CD4-positive, alpha-beta T cell (primary cell): ENCODE measurements at regions not wholly inside any gene's neighbourhood (a gene's known extent, or its start where the extent isn't known, plus 50 kb on each side); places are given as distances from the start of the nearest gene placed in this dataset.

Experiments used
- ATAC-seq: fragments of 200-7000 bp; cut with Tn5 transposase; one replicate; pipeline ENCODE4 v1.10.0; 2022; ENCODE audit warnings: mild to moderate bottlenecking; ENCODE audit not compliant: poor library complexity
- CTCF ChIA-PET: fragments of 350-600 bp; sonication (Branson Sonifier 250); formaldehyde crosslinking; loops from one replicate; lab custom pipeline; 2021; ENCODE audit warnings: antibody characterized with exemption, inconsistent platforms; lab: Charles Lee
- POLR2A ChIA-PET: fragments of 350-600 bp; sonication (Branson Sonifier 250); formaldehyde crosslinking; loops from one replicate; lab custom pipeline; 2021; ENCODE audit warnings: antibody characterized with exemption, inconsistent platforms; lab: Charles Lee
- DNase-seq, 14 experiments: peaks; one replicate each; pipeline ENCODE4 v3.0.0-alpha.2; 2013 to 2020; ENCODE audit warnings: mixed read lengths in 2 of 14
- H3K27ac ChIP-seq, 2 donors: one replicate each; pipeline versions ENCODE4 v1.5.1 to v1.7.0; 2013; ENCODE audit warnings: low read length in 2 of 2, low read depth in 1 of 2, mild to moderate bottlenecking in 1 of 2
- H3K27me3 ChIP-seq, 2 experiments: 1 replicate in 1 of 2; 2 replicates in 1 of 2; pipeline versions ENCODE4 v1.6.1 to v1.7.0; 2013; ENCODE audit warnings: low read length in 2 of 2, control low read depth in 1 of 2, mild to moderate bottlenecking in 1 of 2, moderate library complexity in 1 of 2; ENCODE audit not compliant: insufficient read depth in 2 of 2, control insufficient read depth in 1 of 2
- H3K36me3 ChIP-seq: one replicate; pipeline ENCODE4 v1.6.1; 2013; ENCODE audit warnings: low read length, control low read depth; ENCODE audit not compliant: insufficient read depth
- H3K4me1 ChIP-seq: one replicate; pipeline ENCODE4 v1.6.1; 2013; ENCODE audit warnings: low read length, control low read depth; ENCODE audit not compliant: insufficient read depth
- H3K4me3 ChIP-seq: one replicate; pipeline ENCODE4 v1.5.1; 2013; ENCODE audit warnings: mild to moderate bottlenecking, low read length, moderate library complexity
- H3K9me3 ChIP-seq, 2 experiments: 1 replicate in 1 of 2; 2 replicates in 1 of 2; pipeline versions ENCODE4 v1.6.1 to v1.7.0; 2013; ENCODE audit warnings: low read length in 2 of 2, mild to moderate bottlenecking in 2 of 2, control low read depth in 1 of 2, moderate library complexity in 1 of 2; ENCODE audit not compliant: control insufficient read depth in 1 of 2, insufficient read depth in 1 of 2
- H3K27ac Mint-ChIP-seq: one replicate; pipeline ENCODE4 v1.8.0; 2020; ENCODE audit warnings: mixed read lengths
- H3K27me3 Mint-ChIP-seq: one replicate; pipeline ENCODE4 v1.8.0; 2021; ENCODE audit warnings: mixed read lengths
- H3K36me3 Mint-ChIP-seq: one replicate; pipeline ENCODE4 v1.8.0; 2021; ENCODE audit warnings: low read depth, mixed read lengths
- H3K4me1 Mint-ChIP-seq: one replicate; pipeline ENCODE4 v1.8.0; 2021; ENCODE audit warnings: low read depth, mixed read lengths
- H3K4me3 Mint-ChIP-seq: one replicate; pipeline ENCODE4 v1.8.0; 2020; ENCODE audit warnings: mild to moderate bottlenecking, mixed read lengths
- H3K9me3 Mint-ChIP-seq: one replicate; pipeline ENCODE4 v1.8.0; 2020; ENCODE audit warnings: mixed read lengths
- intact Hi-C, 2 experiments: fragments of 100-400 bp; cut with DNase I in 1 of 2; cut with micrococcal nuclease in 1 of 2; formaldehyde crosslinking; loops; one replicate each; pipeline versions ENCODE4 v1.15.1 to v1.9.0; 2023 to 2025; cut with DNase I, micrococcal nuclease
- TF ChIP-seq, protein P1 (sequence below): fragments of 200-600 bp; IDR thresholded peaks from one replicate; pipeline ENCODE4 v1.8.0; 2022; ENCODE audit warnings: antibody characterized with exemption, mild to moderate bottlenecking

DNA sequence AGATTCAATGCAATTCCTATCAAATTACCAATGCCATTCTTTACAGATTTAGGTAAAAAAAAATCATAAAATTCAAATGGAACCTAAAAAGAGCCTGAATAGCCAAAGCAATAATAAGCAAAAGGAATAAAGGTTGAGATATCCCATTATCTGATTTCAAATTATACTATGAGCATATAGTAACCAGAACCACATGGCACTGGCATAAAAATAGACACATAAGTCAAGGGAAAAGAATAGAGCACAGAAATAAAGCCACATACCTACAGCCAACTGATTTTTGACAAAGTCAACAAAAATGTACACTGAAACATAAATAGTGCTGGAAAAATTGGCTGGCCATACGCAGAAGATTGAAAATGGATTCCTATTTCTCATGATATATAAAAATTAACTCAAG is 853.7 kb downstream of the FAT4 start:
- CTCF ChIA-PET, result no interaction called here
- intact Hi-C loops, result no loop called here

DNA sequence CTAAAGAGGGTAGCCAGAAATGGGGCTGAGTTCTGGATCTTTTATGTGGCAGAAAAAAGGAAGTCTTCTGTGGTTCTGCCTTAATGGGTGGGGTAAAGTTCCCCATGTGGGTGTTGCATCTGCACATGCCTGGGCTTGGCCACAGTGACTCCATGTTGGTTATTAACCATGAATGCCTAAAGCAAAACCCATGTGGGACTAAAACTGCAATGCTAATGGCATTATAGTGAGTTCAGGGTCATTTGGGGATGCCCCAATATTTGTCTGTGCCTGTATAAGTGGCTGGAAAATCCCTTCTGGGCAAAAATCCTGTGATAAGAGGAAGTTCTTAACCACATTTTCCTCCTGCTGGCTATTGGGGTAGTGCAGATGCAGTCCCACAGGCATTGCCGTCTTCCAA is 857.4 kb downstream of the FAT4 start:
- Mint-ChIP-seq H3K9me3 (peaks cover 8% of the 10 kb centered on the region), H3K36me3 (no peaks in the 10 kb centered on the region), H3K4me3 (no peak overlapping the region), H3K27me3 (no peaks in the 10 kb centered on the region), H3K4me1 (no peaks in the 10 kb centered on the region), H3K27ac (no peak overlapping the region)
- Histone ChIP-seq H3K9me3 (peaks cover 0 to 4% of the 10 kb centered on the region in 2 experiments), H3K4me3 (no peak overlapping the region), H3K27me3 (no peaks in the 10 kb centered on the region), H3K36me3 (no peaks in the 10 kb centered on the region), H3K27ac (no peak overlapping the region), H3K4me1 (no peaks in the 10 kb centered on the region)
- ChIA-PET POLR2A (no interaction called here), CTCF (no interaction called here)
- TF ChIP-seq, protein P1, sequence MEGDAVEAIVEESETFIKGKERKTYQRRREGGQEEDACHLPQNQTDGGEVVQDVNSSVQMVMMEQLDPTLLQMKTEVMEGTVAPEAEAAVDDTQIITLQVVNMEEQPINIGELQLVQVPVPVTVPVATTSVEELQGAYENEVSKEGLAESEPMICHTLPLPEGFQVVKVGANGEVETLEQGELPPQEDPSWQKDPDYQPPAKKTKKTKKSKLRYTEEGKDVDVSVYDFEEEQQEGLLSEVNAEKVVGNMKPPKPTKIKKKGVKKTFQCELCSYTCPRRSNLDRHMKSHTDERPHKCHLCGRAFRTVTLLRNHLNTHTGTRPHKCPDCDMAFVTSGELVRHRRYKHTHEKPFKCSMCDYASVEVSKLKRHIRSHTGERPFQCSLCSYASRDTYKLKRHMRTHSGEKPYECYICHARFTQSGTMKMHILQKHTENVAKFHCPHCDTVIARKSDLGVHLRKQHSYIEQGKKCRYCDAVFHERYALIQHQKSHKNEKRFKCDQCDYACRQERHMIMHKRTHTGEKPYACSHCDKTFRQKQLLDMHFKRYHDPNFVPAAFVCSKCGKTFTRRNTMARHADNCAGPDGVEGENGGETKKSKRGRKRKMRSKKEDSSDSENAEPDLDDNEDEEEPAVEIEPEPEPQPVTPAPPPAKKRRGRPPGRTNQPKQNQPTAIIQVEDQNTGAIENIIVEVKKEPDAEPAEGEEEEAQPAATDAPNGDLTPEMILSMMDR, result no peak
- intact Hi-C loops, result no loop called here
- ATAC-seq (no peak), DNase-seq (no peak)

More for the DNA sequence above, 853.7 kb downstream of the FAT4 start:
- no peaks in the 10 kb centered on the region for H3K27me3 Mint-ChIP-seq
- Histone ChIP-seq H3K9me3 (no peaks in the 10 kb centered on the region), H3K4me3 (no peak overlapping the region), H3K36me3 (no peaks in the 10 kb centered on the region), H3K27me3 (no peaks in the 10 kb centered on the region), H3K27ac (no peak overlapping the region), H3K4me1 (no peaks in the 10 kb centered on the region)
- H3K4me3 Mint-ChIP-seq, result no peak overlapping the region
- POLR2A ChIA-PET, result no interaction called here
- peaks cover 8% of the 10 kb centered on the region for H3K9me3 Mint-ChIP-seq
- ATAC-seq (no peak), DNase-seq (no peak)
- H3K4me1 Mint-ChIP-seq, result no peaks in the 10 kb centered on the region
- H3K27ac Mint-ChIP-seq, result no peak overlapping the region
- H3K36me3 Mint-ChIP-seq, result no peaks in the 10 kb centered on the region
- TF ChIP-seq, protein P1, result no peak

DNA sequence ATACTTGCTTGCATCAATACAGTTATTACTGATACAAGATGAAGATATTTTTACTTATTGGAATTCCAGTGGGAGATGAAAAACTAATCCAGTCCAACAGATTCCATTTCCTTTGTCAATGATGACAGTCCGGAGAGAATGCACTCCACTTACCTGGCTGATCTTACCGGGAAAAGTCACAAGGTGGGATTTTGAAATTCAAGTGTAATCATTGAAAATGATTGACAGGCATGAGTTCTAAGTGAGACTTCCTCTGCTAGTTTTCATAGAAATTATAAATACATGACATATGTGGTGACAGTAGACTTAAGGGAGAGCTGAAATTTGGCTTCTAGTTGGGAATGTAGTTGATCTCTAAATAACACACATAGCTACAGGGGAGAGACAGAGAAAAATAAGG is 859.9 kb downstream of the FAT4 start:
- CTCF ChIA-PET, result no interaction called here
- Mint-ChIP-seq H3K4me3 (no peak overlapping the region), H3K9me3 (peaks cover 7% of the 10 kb centered on the region), H3K27me3 (no peaks in the 10 kb centered on the region), H3K36me3 (no peaks in the 10 kb centered on the region), H3K4me1 (no peaks in the 10 kb centered on the region), H3K27ac (no peak overlapping the region)
- intact Hi-C loops, result no loop called here
- Histone ChIP-seq H3K9me3 (peaks cover 0 to 4% of the 10 kb centered on the region in 2 experiments), H3K36me3 (no peaks in the 10 kb centered on the region), H3K27me3 (no peaks in the 10 kb centered on the region), H3K4me1 (no peaks in the 10 kb centered on the region), H3K4me3 (no peak overlapping the region), H3K27ac (no peak overlapping the region)
- DNase-seq, result no peak
- TF ChIP-seq, protein P1, result no peak
- no peak for ATAC-seq
- POLR2A ChIA-PET, result no interaction called here
